Sigmoid colon (tissue), 6 donors: ENCODE measurements at regions not wholly inside any gene's neighbourhood (a gene's known extent, or its start where the extent isn't known, plus 50 kb on each side); places are given as distances from the start of the nearest gene placed in this dataset.

Source experiments
- DNase-seq: peaks from one replicate; pipeline ENCODE4 v3.0.0-alpha.2; 2019
- H3K27ac ChIP-seq, 4 donors: fragments of 200-600 bp; sonication (generic); one replicate each; pipeline ENCODE4 v1.5.1; 2016 to 2019; ENCODE audit warnings: mild to moderate bottlenecking in 1 of 4
- H3K27me3 ChIP-seq, 3 donors: fragments of 200-600 bp; sonication (generic); one replicate each; pipeline ENCODE4 v1.5.1; 2019; ENCODE audit warnings: mild to moderate bottlenecking in 1 of 3
- H3K36me3 ChIP-seq, 4 donors: fragments of 200-600 bp; sonication (generic); one replicate each; pipeline ENCODE4 v1.5.1; 2016 to 2019
- H3K4me1 ChIP-seq, 4 donors: fragments of 200-600 bp; sonication (generic); one replicate each; pipeline ENCODE4 v1.5.1; 2017 to 2019
- H3K4me3 ChIP-seq, 4 donors: fragments of 200-600 bp; sonication (generic); one replicate each; pipeline ENCODE4 v1.5.1; 2017 to 2019; ENCODE audit warnings: mild to moderate bottlenecking in 2 of 4, moderate library complexity in 1 of 4
- H3K9me3 ChIP-seq, 4 donors: fragments of 200-600 bp in 3 of 4; sonication (generic) in 3 of 4; one replicate each; pipeline versions ENCODE4 v1.5.1 to v1.6.1; 2013 to 2019
- CTCF ChIP-seq, 4 experiments: fragments of 450-650 bp in 3 of 4; fragments of 200-600 bp in 1 of 4; IDR thresholded peaks; one replicate each; pipeline ENCODE4 v1.5.1; 2016 to 2019; ENCODE audit warnings: antibody characterized with exemption in 4 of 4, mild to moderate bottlenecking in 3 of 4, moderate library complexity in 2 of 4
- EP300 ChIP-seq, 4 donors: sonication (generic); formaldehyde crosslinking; IDR thresholded peaks; one replicate each; pipeline ENCODE4 v1.6.1; 2017; ENCODE audit warnings: antibody characterized with exemption in 4 of 4
- POLR2A ChIP-seq, 2 donors: fragments of 450-650 bp; IDR thresholded peaks; one replicate each; pipeline ENCODE4 v1.6.1; 2016; ENCODE audit warnings: antibody characterized with exemption in 2 of 2, mild to moderate bottlenecking in 2 of 2, moderate library complexity in 2 of 2
- POLR2AphosphoS5 ChIP-seq, 4 donors: sonication (generic); formaldehyde crosslinking; IDR thresholded peaks; one replicate each; pipeline ENCODE4 v1.6.1; 2017; ENCODE audit warnings: antibody characterized with exemption in 4 of 4
- WGBS, 2 donors: extraction: QIAGEN DNeasy Blood & Tissue Kit; methylation state at CpG; one replicate each; pipeline ENCODE4 v1.1.7; 2013; 5-methylcytosine and 5-hydroxymethylcytosine counted together
- intact Hi-C: fragments of 100-400 bp; cut with DNase I; formaldehyde crosslinking; loops from one replicate; pipeline ENCODE4 v1.15.1; 2023
- donor health status: healthy with polysubstance abuse.
- donor health status: healthy.

- no peak for TF ChIP-seq CTCF (IDR thresholded peaks at IDR 0.05)
- no peak overlapping the region for H3K27ac ChIP-seq
- no peak for DNase-seq
- no peaks in the 10 kb centered on the region for H3K4me1 ChIP-seq
- H3K4me3 ChIP-seq: no peak overlapping the region
- 74 to 77% methylated on average over 7 of the region's 7 CpGs for WGBS, 2 donors
- H3K36me3 ChIP-seq: no peaks in the 10 kb centered on the region
- no peaks in the 10 kb centered on the region for H3K27me3 ChIP-seq
- H3K9me3 ChIP-seq: no peaks in the 10 kb centered on the region
- intact Hi-C loops: no loop called here
Observed at GRCh38 chr13:74687442-74688182, 553.4 kb upstream of the KLF12 start.

- Histone ChIP-seq H3K4me1 (no peaks in the 10 kb centered on the region), H3K9me3 (no peaks in the 10 kb centered on the region), H3K4me3 (no peak overlapping the region), H3K27me3 (no peaks in the 10 kb centered on the region), H3K27ac (no peak overlapping the region), H3K36me3 (no peaks in the 10 kb centered on the region)
- TF ChIP-seq CTCF (IDR thresholded peaks at IDR 0.05): no peak
- no peak for TF ChIP-seq EP300 (IDR thresholded peaks at IDR 0.05)
- TF ChIP-seq POLR2AphosphoS5 (IDR thresholded peaks at IDR 0.05): no peak
- no peak for TF ChIP-seq POLR2A (IDR thresholded peaks at IDR 0.05)
- intact Hi-C loops: no loop called here
- 94 to 98% methylated on average over 1 of the region's 1 CpG for WGBS, 2 donors
- no peak for DNase-seq
Observed at GRCh38 chr13:74683411-74683810, 549.2 kb upstream of the KLF12 start.

- H3K36me3 ChIP-seq: no peaks in the 10 kb centered on the region
- TF ChIP-seq POLR2AphosphoS5 (IDR thresholded peaks at IDR 0.05) (no peak), POLR2A (IDR thresholded peaks at IDR 0.05) (no peak), EP300 (IDR thresholded peaks at IDR 0.05) (no peak), CTCF (IDR thresholded peaks at IDR 0.05) (no peak)
- no peaks in the 10 kb centered on the region for H3K4me1 ChIP-seq
- DNase-seq: no peak
- H3K9me3 ChIP-seq: no peaks in the 10 kb centered on the region
- H3K4me3 ChIP-seq: no peak overlapping the region
- WGBS, 2 donors: 86 to 89% methylated on average over 1 of the region's 1 CpG
- H3K27me3 ChIP-seq: no peaks in the 10 kb centered on the region
- H3K27ac ChIP-seq: no peak overlapping the region
- intact Hi-C loops: no loop called here
Observed at GRCh38 chr13:74682746-74683145, 548.5 kb upstream of the KLF12 start.

- H3K36me3 ChIP-seq: no peaks in the 10 kb centered on the region
- 89% methylated on average over 3 of the region's 3 CpGs for WGBS, 2 donors
- H3K27ac ChIP-seq: no peak overlapping the region
- no peak for DNase-seq
- H3K27me3 ChIP-seq: no peaks in the 10 kb centered on the region
- no peaks in the 10 kb centered on the region for H3K4me1 ChIP-seq
- H3K4me3 ChIP-seq: no peak overlapping the region
- TF ChIP-seq POLR2A (IDR thresholded peaks at IDR 0.05) (no peak), POLR2AphosphoS5 (IDR thresholded peaks at IDR 0.05) (no peak), CTCF (IDR thresholded peaks at IDR 0.05) (no peak), EP300 (IDR thresholded peaks at IDR 0.05) (no peak)
- no peaks in the 10 kb centered on the region for H3K9me3 ChIP-seq
- intact Hi-C loops: no loop called here
Observed at GRCh38 chr13:74681891-74682290, 547.7 kb upstream of the KLF12 start.
